ENCODE measurements at regions not wholly inside any gene's neighbourhood (a gene's known extent, or its start where the extent isn't known, plus 50 kb on each side); places are given as distances from the start of the nearest gene placed in this dataset.

GRCh38 chr5:135246923-135247795, 151.9 kb downstream of the MACROH2A1 start:
- TF ChIP-seq, protein P1, sequence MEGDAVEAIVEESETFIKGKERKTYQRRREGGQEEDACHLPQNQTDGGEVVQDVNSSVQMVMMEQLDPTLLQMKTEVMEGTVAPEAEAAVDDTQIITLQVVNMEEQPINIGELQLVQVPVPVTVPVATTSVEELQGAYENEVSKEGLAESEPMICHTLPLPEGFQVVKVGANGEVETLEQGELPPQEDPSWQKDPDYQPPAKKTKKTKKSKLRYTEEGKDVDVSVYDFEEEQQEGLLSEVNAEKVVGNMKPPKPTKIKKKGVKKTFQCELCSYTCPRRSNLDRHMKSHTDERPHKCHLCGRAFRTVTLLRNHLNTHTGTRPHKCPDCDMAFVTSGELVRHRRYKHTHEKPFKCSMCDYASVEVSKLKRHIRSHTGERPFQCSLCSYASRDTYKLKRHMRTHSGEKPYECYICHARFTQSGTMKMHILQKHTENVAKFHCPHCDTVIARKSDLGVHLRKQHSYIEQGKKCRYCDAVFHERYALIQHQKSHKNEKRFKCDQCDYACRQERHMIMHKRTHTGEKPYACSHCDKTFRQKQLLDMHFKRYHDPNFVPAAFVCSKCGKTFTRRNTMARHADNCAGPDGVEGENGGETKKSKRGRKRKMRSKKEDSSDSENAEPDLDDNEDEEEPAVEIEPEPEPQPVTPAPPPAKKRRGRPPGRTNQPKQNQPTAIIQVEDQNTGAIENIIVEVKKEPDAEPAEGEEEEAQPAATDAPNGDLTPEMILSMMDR (IDR thresholded peaks at IDR 0.05): no peak
- TF ChIP-seq POLR2A (IDR thresholded peaks at IDR 0.05): no peak

All from esophagus squamous epithelium (tissue), 4 donors.